ENCODE measurements at regions not wholly inside any gene's neighbourhood (a gene's known extent, or its start where the extent isn't known, plus 50 kb on each side); places are given as distances from the start of the nearest gene placed in this dataset.

GRCh38 chr2:71849607-71850305 is 297.9 kb downstream of the CYP26B1 start:
- Histone ChIP-seq H3K36me3 (no peaks in the 10 kb centered on the region), H3K9me3 (no peaks in the 10 kb centered on the region), H3K4me1 (no peaks in the 10 kb centered on the region), H3K27me3 (no peaks in the 10 kb centered on the region), H3K4me3 (ENCODE audit: low read depth, low read length) (no peak overlapping the region)
- no peak for DNase-seq
- no peak for TF ChIP-seq CTCF (IDR thresholded peaks at IDR 0.05; ENCODE audit: low read depth, low read length)

GRCh38 chr2:71849111-71849510 is 298.6 kb downstream of the CYP26B1 start:
- Histone ChIP-seq H3K4me3 (ENCODE audit: low read depth, low read length) (no peak overlapping the region), H3K9me3 (no peaks in the 10 kb centered on the region), H3K4me1 (no peaks in the 10 kb centered on the region), H3K27me3 (no peaks in the 10 kb centered on the region), H3K36me3 (no peaks in the 10 kb centered on the region)
- no peak for DNase-seq
- no peak for TF ChIP-seq CTCF (IDR thresholded peaks at IDR 0.05; ENCODE audit: low read depth, low read length)

- Histone ChIP-seq H3K4me3 (ENCODE audit: low read depth, low read length) (no peak overlapping the region), H3K4me1 (no peaks in the 10 kb centered on the region), H3K27me3 (no peaks in the 10 kb centered on the region), H3K36me3 (no peaks in the 10 kb centered on the region), H3K9me3 (no peaks in the 10 kb centered on the region)
- no peak for TF ChIP-seq CTCF (IDR thresholded peaks at IDR 0.05; ENCODE audit: low read depth, low read length)
- DNase-seq = no peak
These were observed 300.9 kb downstream of the CYP26B1 start for GRCh38 chr2:71846669-71847291.

GRCh38 chr2:71846072-71846471 is 301.6 kb downstream of the CYP26B1 start:
- TF ChIP-seq CTCF (IDR thresholded peaks at IDR 0.05; ENCODE audit: low read depth, low read length) = no peak
- Histone ChIP-seq H3K36me3 (no peaks in the 10 kb centered on the region), H3K4me3 (ENCODE audit: low read depth, low read length) (no peak overlapping the region), H3K27me3 (no peaks in the 10 kb centered on the region), H3K4me1 (no peaks in the 10 kb centered on the region), H3K9me3 (no peaks in the 10 kb centered on the region)
- no peak for DNase-seq

GRCh38 chr2:71844967-71845366 is 302.7 kb downstream of the CYP26B1 start:
- Histone ChIP-seq H3K9me3 (no peaks in the 10 kb centered on the region), H3K4me3 (ENCODE audit: low read depth, low read length) (no peak overlapping the region), H3K4me1 (no peaks in the 10 kb centered on the region), H3K36me3 (no peaks in the 10 kb centered on the region), H3K27me3 (no peaks in the 10 kb centered on the region)
- DNase-seq = no peak
- TF ChIP-seq CTCF (IDR thresholded peaks at IDR 0.05; ENCODE audit: low read depth, low read length) = no peak

- Histone ChIP-seq H3K36me3 (no peaks in the 10 kb centered on the region), H3K27me3 (no peaks in the 10 kb centered on the region), H3K4me1 (no peaks in the 10 kb centered on the region), H3K9me3 (no peaks in the 10 kb centered on the region), H3K4me3 (ENCODE audit: low read depth, low read length) (no peak overlapping the region)
- DNase-seq = no peak
- no peak for TF ChIP-seq CTCF (IDR thresholded peaks at IDR 0.05; ENCODE audit: low read depth, low read length)
These were observed 304.2 kb downstream of the CYP26B1 start for GRCh38 chr2:71843391-71843850.

Measured in BE2C (cell line).